ENCODE measurements at regions not wholly inside any gene's neighbourhood (a gene's known extent, or its start where the extent isn't known, plus 50 kb on each side); places are given as distances from the start of the nearest gene placed in this dataset.

DNA sequence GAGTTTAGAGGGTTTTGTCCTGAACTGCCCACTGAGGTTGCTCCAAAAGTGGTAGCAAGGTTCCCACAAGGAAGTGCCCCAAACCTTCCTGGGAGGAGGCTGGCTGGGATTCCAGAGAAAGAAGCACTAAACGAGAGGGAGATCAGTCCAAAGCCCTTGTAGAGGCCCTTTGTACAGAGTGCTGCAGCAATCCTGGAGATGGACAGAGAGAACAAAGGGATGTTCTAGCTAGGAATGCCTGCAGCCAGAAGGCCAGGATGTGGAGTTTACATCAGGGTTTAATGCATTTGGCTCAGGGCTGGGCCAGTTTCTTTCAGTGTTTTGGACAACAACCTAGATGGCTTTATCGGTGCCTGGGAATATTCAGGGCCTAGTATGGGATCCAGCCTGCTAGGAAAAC is 2155.1 kb upstream of the AGA start:
- TF ChIP-seq, protein P1, sequence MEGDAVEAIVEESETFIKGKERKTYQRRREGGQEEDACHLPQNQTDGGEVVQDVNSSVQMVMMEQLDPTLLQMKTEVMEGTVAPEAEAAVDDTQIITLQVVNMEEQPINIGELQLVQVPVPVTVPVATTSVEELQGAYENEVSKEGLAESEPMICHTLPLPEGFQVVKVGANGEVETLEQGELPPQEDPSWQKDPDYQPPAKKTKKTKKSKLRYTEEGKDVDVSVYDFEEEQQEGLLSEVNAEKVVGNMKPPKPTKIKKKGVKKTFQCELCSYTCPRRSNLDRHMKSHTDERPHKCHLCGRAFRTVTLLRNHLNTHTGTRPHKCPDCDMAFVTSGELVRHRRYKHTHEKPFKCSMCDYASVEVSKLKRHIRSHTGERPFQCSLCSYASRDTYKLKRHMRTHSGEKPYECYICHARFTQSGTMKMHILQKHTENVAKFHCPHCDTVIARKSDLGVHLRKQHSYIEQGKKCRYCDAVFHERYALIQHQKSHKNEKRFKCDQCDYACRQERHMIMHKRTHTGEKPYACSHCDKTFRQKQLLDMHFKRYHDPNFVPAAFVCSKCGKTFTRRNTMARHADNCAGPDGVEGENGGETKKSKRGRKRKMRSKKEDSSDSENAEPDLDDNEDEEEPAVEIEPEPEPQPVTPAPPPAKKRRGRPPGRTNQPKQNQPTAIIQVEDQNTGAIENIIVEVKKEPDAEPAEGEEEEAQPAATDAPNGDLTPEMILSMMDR (IDR thresholded peaks at IDR 0.05), result no peak
- Histone ChIP-seq H3K27me3 (no peaks in the 10 kb centered on the region), H3K9me3 (no peaks in the 10 kb centered on the region), H3K27ac (no peak overlapping the region), H3K4me3 (ENCODE audit: low read depth in 1 of 2, low read length in 1 of 2) (no peak overlapping the region), H3K36me3 (no peaks in the 10 kb centered on the region), H3K4me1 (ENCODE audit: control insufficient read depth in 1 of 2, insufficient read depth in 1 of 2, low read depth in 1 of 2, low read length in 1 of 2) (no peaks in the 10 kb centered on the region)

DNA sequence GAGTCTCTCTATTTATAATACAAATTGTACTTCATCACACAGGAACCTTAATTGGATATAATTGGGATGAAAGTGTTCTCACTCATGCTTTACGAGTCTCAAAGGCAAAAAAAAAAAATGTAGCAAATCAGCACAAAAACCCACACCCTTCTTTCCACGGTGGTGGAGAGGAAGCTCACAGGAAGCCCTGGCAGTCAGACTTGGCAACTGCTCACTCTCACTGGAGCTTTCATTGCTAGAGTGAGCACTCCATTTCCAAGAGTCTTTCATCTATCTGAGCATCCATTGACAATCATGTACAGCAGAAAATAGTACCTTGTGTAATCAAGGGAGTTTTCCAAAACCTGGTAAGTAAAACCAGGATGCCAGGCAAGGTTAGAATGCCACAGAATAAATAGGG is 2159.4 kb upstream of the AGA start:
- TF ChIP-seq, protein P1 (IDR thresholded peaks at IDR 0.05), result no peak
- Histone ChIP-seq H3K27me3 (no peaks in the 10 kb centered on the region), H3K4me3 (ENCODE audit: low read depth in 1 of 2, low read length in 1 of 2) (no peak overlapping the region), H3K4me1 (ENCODE audit: control insufficient read depth in 1 of 2, insufficient read depth in 1 of 2, low read depth in 1 of 2, low read length in 1 of 2) (no peaks in the 10 kb centered on the region), H3K36me3 (no peaks in the 10 kb centered on the region), H3K27ac (no peak overlapping the region), H3K9me3 (no peaks in the 10 kb centered on the region)

DNA sequence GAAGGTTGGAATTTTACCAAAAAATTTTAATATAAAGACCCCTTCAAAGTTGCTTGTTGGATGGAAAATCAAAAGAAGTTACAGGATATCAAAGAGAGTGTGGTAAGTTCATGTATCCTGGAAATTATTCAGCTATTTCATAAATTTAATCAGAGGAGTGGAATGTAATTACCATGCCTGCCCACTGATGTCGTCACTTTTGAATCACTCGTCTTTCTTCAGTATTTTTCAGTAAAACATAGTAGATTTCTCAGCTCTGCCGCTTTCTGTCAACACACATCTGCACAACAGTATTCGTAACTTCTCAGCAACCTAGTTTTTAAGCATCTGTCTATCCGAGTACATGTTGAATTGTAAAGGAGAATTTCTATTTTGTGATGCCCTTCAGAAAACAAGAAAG is 2163.0 kb upstream of the AGA start:
- TF ChIP-seq, protein P1 (IDR thresholded peaks at IDR 0.05), result no peak
- Histone ChIP-seq H3K36me3 (no peaks in the 10 kb centered on the region), H3K9me3 (no peaks in the 10 kb centered on the region), H3K4me3 (ENCODE audit: low read depth in 1 of 2, low read length in 1 of 2) (no peak overlapping the region), H3K4me1 (ENCODE audit: control insufficient read depth in 1 of 2, insufficient read depth in 1 of 2, low read depth in 1 of 2, low read length in 1 of 2) (no peaks in the 10 kb centered on the region), H3K27me3 (no peaks in the 10 kb centered on the region), H3K27ac (no peak overlapping the region)

DNA sequence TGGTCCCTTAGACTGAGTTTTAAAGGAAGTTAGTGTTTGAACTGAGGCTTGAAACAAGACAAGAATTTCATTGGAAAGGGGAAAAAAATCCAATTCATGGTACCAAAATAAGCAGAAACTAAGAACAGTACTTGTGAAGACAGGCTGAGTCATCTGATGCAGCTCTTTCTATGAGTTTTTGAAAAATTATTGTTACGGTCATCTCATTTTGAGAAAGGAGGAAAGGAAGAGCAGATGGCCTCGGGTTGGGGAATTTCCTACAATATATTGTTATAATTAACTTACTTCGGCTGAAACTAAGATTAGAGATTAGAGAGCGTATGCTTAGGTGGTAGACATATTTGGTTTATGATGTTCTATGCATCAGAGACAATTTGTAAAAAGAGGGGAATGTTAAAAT is 2164.8 kb upstream of the AGA start:
- H3K36me3 ChIP-seq, result no peaks in the 10 kb centered on the region
- H3K9me3 ChIP-seq, result no peaks in the 10 kb centered on the region
- no peak overlapping the region for H3K4me3 ChIP-seq (ENCODE audit: low read depth in 1 of 2, low read length in 1 of 2)
- no peaks in the 10 kb centered on the region for H3K4me1 ChIP-seq (ENCODE audit: control insufficient read depth in 1 of 2, insufficient read depth in 1 of 2, low read depth in 1 of 2, low read length in 1 of 2)
- H3K27ac ChIP-seq, result no peak overlapping the region
- H3K27me3 ChIP-seq, result no peaks in the 10 kb centered on the region
- TF ChIP-seq, protein P1 (IDR thresholded peaks at IDR 0.05), result no peak

DNA sequence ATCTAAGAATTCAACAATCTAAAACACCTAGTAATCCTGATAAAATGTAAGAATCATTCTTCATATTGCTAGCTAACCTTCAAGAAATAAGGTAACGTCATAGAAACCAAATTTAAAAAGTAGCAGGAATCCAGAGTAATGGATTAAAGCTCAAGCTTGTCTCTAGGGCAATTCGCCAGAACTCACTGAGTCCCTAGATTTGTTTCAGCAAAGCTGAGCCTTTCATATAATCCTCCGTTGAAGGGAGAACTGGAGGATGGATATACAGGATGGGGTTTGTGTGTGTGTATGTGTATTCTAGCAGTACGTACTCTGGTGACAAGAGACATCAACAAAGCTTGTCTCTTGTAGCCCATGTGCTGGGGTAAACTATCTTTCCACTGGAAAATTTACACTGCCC is 2173.5 kb upstream of the AGA start:
- Histone ChIP-seq H3K27me3 (no peaks in the 10 kb centered on the region), H3K9me3 (no peaks in the 10 kb centered on the region), H3K36me3 (no peaks in the 10 kb centered on the region), H3K4me3 (ENCODE audit: low read depth in 1 of 2, low read length in 1 of 2) (no peak overlapping the region), H3K4me1 (ENCODE audit: control insufficient read depth in 1 of 2, insufficient read depth in 1 of 2, low read depth in 1 of 2, low read length in 1 of 2) (no peaks in the 10 kb centered on the region), H3K27ac (no peak overlapping the region)
- TF ChIP-seq, protein P1 (IDR thresholded peaks at IDR 0.05), result no peak

DNA sequence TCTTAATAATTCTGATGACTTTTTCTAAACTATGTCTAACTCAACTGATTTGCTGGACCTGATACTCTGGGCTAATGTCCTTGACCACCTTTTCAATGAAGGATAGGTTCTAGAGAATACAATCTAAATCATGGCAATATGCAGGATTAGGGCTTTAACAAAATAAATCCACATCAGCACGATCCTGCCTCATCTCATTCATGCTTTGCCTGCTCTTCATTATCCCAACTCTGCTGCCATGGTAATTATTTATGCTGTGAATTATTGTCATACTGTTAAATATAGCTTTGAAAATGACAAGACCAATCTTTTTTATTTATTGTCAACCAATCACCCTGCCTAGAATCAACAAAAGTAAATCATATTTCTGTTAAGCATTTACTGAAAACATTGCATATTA is 2176.7 kb upstream of the AGA start:
- no peaks in the 10 kb centered on the region for H3K4me1 ChIP-seq (ENCODE audit: control insufficient read depth in 1 of 2, insufficient read depth in 1 of 2, low read depth in 1 of 2, low read length in 1 of 2)
- no peaks in the 10 kb centered on the region for H3K9me3 ChIP-seq
- no peaks in the 10 kb centered on the region for H3K27me3 ChIP-seq
- H3K36me3 ChIP-seq, result no peaks in the 10 kb centered on the region
- no peak overlapping the region for H3K27ac ChIP-seq
- H3K4me3 ChIP-seq (ENCODE audit: low read depth in 1 of 2, low read length in 1 of 2), result no peak overlapping the region
- TF ChIP-seq, protein P1 (IDR thresholded peaks at IDR 0.05), result no peak
